GM19025 (cell line): ENCODE measurements at regions not wholly inside any gene's neighbourhood (a gene's known extent, or its start where the extent isn't known, plus 50 kb on each side); places are given as distances from the start of the nearest gene placed in this dataset.
"Not testable (repeated sequence)": the region's sequence is repeated elsewhere in the genome, so short reads cannot be mapped to it uniquely, and the experiment has no call there.

Experiments used
- ATAC-seq: cut with Tn5 transposase; IDR thresholded peaks from one replicate; pipeline ENCODE4 v1.9.1; 2021; ENCODE audit warnings: mild to moderate bottlenecking, low read depth, moderate library complexity; ENCODE audit not compliant: unreplicated experiment

DNA sequence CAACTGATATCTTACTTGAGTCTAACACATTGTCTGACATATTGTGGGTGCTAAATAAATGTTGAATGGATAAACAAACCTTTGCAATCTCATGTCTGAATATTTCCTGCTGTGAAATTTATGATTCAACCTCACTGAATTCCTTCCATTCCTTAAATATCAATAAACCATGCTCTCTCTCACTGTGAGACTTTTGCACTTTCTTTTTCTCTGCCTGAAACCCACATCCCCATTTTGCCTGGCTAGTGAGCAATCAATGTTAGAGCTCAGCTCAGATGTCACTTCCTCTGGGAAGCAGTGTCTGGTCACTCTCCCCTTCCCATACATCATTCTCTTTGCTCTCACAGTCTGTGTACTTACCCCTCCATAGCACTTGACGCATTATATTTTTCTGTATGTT, 383.7 kb upstream of the TRPC7 start:
- ATAC-seq, result no peak

DNA sequence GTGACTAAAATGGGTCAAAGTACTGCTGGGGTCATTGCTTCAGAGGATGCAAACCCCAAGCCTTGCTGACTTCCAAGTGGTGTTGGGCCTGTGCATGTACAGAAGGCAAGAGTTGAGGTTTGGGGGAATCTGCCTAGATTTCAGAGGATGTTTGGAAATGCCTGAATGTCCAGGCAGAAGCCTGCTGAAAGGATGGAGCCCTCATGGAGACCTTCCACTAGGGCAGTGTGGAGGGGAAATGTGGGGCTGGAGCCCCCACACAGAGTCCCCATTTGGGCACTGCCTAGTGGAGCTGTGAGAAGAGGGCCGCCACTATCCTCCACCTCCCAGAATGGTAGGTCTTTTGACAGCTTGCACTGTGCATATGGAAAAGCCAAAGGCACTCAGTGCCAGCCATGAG, 377.7 kb upstream of the TRPC7 start:
- no peak for ATAC-seq

DNA sequence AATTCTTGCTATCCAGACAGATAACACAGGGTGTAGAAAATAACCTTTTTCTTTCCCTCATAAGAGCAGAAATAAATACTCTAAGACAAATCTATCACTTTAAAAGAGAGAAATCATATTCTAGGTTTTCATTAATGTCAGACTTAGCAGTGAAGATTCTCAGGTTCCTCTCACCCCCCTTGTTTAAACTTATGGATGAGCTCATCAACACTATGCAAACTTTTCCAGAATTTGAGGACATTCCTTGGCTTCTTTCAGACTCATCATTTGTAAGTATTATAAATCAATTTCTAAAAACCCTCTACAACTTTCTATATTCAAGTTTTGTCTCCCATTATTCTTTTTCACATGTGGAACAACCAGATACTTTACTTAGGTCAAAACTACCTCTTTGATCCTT, 374.9 kb upstream of the TRPC7 start:
- ATAC-seq, result no peak

DNA sequence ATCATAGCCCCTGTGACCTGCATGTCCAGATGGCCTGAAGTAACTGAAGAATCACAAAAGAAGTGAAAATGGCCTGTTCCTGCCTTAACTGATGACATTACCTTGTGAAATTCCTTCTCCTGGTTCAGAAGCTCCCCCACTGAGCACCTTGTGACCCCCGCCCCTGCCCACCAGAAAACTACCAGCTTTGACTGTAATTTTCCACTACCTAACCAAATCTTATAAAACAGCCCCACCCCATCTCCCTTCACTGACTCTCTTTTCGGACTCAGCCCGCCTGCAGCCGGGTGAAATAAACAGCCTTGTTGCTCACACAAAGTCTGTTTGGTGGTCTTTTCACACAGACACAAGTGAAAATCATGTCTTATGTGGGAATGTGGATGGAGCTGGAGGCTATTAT, 373.9 kb upstream of the TRPC7 start:
- not testable (repeated sequence) for ATAC-seq

DNA sequence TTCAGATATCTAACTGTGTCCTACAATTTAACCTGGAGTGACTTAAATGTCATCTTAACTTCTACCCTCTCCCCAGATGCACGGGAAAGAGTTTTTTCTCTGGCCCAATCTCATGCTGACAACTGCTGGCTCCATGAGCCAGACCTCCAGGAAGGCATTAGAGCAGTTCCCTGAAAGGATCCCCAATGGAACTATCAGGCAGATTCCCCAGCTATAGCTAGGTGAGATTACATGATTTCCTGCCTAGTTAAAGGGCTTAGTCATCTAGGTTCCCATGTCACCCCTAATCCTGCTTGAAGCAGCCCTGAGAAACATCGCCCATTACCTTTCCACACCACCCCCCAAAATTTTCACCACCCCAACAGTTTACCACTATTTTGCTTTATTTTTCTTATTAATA, 373.5 kb upstream of the TRPC7 start:
- no peak for ATAC-seq

DNA sequence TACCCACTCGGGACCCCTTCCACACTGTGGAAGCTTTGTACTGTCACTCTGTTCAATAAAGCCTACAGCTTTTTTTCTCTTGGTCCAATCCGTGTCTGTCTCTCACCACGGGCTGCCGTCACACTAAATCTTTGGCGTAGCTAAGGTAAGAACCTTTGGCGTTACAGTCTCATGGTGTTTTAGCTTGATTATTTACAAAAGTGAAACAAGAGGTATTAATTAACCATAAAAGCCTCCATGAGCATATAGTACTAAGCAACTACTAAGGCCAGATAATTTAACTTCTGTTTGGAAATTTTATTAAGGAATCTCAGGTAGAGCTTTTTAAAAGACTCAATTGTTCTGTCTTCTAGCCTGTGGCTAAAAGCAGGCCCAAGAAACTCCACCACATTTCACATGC, 370.7 kb upstream of the TRPC7 start:
- ATAC-seq, result no peak

DNA sequence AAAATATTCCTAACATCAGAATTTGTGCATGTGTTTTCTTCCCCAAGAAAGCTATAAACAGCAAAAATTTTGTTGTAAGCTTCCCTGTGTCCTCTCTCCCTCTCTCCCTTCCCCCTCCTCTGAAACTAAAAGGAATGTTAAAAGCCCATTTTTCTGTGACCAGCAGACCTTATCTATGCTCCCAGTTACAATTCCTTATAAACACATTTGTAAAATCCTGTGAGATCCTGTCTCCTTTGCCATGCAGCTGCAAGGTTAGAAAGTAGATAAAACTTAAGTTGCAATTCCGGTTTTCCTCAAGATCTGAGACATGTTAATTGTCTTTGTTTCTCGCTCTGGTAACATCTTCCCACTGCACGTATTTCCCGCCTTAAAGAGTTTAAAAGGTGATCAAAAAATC, 370.3 kb upstream of the TRPC7 start:
- ATAC-seq, result not testable (repeated sequence)

DNA sequence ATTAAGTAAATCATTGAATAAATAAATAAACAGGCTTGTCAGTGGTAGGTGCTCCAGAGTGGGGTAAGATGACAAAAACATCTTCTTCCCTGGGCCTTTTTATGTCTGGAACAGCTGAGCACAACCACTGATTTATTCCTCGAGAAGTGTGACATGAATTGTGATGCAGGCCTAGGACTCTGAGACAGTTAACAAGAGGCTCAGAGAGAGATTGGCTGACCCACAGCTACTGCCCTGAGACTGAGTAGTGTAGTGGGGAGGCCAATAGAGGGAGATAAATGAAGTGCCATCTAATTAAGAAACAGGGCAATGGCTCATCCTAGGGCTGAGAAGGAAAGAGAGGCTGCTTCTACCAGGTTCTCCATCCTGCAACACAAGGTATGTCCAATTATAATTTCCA, 369.3 kb upstream of the TRPC7 start:
- ATAC-seq, result no peak

DNA sequence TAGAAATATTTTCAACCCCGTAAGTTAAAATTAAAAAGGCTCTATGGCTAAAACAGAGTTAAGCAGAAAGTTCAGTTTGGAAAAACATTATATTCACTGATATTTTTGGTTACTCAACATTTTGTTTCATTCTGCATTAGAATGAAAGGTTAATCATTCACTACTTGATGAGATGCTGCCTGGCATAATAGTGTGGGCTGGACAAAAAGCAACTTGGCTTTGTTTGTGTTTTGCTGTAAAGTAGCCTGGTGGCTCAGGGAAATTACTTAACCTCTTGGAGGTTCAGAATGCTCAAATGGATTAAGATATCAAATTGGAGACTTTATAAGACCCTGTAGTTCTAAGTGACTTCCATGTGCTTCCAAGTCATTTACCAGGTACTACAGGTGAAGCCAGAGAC, 367.4 kb upstream of the TRPC7 start:
- no peak for ATAC-seq

DNA sequence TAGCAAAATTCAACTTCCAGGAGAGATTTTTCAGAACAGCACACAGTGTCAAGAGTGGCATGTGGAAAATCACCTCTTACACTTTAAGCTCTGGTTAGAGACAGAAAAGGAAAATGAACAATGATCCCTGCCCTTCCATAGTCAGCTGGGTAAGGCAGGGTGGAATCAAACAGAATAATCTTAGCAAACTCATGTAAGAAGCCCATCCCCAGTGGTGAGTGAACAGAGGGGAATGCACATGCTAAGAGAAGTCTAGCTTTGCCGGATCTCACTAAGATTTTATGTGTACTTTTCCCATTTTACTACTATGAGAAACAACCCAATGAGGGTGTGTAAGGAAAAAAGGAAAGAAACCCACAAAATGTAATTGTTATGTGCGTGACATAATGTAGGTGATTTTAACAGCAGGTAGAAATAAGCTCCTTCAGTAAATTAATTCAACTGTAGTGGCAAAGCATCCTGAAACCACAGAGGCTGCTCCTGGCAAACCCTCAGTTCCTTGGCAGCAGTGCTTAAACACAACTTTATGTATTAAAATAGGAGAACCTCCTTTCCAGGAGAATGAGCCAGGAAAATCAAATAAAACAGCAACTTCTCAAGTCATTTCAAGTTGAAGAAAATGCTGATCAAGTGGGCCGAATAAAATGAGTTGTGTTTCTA, 366.0 kb upstream of the TRPC7 start:
- ATAC-seq, result no peak

DNA sequence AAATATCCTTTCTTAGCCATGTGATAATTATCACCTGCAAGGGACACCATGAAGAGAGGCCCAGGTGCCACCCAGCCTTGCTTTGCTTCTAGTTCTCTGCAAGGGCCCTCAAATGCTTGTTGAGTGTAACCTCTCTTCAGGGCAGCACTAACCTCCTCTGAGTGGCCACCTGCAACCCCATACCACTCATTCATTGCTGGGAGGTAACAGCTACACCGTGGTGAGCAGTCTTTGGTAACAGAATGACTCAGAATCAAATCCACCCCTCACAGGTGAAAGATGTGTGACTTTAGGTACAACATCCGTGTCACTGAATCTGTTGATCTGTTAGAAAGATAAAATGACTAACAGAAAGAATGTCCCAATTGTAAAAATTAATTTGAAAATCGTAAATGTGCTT, 365.1 kb upstream of the TRPC7 start:
- ATAC-seq, result no peak

DNA sequence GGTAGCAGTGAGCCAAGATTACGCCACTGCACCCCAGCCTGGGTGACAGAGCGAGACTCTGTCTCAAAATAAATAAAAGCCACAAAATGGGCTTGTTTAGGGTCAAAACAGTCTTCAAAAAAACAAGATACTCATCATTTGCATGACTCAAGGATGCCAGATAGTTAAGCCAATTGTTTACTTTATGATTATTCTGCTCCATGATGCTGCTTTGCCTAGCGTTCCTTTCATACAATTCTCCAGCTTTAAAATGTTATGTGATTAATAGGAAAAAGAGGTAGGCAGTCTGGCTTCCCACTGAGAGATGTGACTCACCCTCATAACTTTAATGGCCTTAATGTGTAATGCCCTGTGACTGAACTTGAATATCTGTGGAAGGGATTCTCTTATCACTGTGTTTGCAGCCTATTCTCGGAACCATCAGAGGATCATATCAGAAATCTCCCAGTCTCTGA, 364.6 kb upstream of the TRPC7 start:
- ATAC-seq, result no peak

DNA sequence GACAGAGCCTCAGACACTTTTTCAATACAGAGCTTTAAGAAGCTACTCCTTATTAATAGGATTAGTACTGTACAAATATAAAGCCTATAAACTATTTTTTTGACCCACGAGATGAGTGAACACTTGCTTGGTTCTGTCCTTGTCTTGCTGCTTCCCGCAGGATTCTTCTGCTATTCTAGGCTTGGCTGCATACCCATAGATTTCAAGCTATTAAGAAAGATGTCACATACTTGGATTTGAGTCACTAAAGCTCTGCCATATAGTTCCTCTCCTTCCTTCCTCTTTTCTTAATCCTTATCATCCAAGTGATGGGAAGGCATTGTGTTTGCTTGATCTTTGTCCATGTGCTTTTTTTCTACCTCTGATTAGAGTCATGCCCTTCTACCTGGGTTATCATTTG, 361.2 kb upstream of the TRPC7 start:
- no peak for ATAC-seq

DNA sequence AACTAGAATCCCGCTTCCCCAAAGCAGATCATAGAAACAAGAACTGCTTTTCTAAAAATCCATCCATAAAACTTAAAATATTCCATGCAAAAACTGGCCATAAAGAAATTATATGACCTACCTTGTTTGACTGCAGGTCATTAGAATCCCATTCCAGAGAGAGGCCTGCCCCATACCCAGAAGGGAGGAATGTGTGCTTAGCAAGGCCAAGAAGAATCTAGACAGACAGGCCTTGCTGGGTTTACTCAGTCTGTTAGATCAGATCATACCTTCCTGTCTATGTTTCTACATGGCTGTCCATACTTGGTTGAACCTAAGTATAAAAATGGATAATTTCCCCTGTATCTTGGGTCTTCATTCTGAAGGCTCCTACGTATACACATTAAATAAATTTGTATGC, 358.8 kb upstream of the TRPC7 start:
- no peak for ATAC-seq

DNA sequence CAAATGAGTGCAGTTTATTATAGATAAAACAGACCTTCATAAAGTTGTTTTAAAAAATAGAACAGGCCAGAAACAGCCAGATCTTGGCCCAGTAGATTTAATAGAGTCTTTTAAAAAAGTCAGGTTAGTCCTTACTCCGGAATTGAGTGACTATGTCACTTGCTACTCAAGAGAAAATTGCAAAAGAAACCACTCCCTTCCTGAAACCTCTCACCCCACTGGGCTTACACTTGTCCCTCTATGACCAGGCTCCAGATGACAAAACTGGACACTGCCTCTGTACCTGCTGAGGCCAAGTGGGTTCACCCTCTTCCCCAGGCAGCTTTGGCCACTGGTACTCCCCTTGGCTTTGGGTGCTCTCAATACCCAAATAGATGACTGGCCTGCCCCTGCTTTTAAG, 357.2 kb upstream of the TRPC7 start:
- ATAC-seq, result no peak

DNA sequence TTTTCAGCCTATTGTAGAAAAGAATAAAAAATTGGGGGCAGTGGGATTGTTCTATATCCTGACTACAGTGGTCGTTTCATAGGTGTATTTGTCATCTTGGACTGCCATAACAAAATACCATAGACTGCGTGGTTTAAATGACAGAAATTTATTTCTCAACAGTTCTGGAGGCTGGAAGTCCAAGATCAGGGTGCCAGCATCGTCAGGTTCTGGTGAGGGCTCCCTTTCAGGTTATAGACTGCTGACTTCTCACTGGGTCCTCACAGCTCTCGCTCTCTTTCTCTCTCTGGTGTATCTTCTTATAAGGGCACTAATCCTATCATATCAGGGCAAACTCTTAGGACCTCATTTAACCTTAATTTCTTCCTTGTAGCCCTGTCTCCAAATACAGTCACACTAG, 356.7 kb upstream of the TRPC7 start:
- no peak for ATAC-seq

DNA sequence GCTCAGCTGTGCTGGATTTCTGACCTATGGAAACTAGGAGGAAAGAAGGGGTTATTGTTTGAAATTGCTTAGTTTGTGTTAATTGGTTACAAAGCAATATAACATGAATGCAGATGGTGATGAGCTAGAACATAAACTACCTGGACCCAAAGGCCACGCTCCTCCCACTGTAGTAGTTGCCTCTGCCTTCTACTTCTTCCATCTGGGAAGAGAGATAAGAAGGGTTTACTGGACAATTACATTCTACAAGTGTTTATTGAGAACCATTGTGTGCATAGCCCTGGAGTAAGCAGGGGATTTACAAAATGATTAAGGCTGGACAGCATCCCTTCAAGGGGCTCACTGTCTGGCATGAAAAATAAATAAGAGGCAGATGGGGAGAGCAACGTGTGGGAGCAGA, 355.3 kb upstream of the TRPC7 start:
- no peak for ATAC-seq

DNA sequence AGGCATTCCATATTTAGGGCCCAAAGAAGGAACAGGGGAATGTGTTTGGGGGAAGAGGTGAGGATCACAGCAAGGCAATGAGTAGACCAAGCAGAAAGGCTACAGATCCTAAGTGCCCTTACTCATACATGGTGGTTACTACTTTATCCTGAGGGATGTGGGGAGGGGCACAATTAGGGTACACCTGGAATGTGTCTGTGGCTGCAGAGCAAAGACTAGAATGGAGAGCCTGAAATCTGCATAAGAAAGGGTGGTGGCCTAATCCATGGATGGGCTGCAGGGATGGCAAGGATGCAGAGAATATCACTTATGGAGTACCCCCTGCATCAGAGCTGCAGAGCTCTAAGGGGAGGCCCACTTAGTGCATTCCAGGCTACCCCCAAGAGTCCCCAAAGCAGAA, 352.6 kb upstream of the TRPC7 start:
- no peak for ATAC-seq

DNA sequence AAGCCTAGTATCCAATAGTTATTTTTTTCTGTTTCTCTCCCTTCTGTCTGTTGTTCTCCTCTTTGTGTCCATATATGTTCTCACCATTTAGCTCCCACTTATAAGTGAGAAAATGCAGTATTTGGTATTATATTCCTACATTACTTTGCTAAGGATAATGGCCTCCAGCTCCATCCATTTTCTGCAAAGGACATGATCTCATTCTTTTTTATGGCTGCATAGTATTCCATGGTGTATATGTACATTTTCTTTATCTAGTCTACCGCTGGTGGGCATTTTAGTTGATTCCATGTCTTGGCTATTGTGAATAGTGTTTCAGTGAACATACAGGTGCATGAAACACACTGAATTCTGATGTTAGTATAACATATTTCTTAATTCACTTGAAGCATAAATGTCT, 348.9 kb upstream of the TRPC7 start:
- no peak for ATAC-seq

DNA sequence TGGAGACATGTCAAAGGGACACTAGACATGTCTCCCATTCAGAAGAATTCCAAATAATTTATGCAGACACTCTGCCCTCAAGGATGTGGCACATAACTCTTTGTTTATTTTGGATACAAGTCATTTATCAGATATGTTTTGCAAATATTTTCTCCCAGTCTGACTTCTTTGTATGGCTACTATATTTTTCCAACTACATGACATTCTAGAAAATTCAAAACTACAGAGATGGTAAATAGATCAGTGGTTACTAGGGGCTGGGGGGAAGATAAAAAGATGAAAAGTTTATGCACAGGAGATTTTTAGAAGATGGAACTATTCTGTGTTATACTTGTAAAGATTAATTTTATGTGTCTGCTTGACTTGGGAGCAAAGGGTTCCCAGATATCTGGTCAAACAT, 347.3 kb upstream of the TRPC7 start:
- no peak for ATAC-seq

DNA sequence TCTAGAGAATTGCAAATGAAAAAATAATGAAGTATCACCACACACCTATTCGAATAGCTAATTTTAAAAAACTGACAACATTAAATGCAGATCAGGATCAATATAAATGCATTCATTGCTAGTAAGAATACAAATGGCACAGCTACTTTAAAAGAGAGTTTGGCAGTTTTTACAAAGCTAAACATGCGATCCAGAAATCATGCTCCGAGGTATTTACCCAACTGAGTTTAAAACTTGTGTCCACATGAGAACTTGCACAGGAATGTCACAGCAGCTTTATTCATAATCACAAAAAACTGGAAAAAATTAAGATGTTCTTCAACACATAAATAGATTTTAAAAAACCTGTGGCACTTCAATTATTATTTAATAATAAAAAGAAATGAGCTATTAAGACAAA, 345.5 kb upstream of the TRPC7 start:
- ATAC-seq, result no peak

DNA sequence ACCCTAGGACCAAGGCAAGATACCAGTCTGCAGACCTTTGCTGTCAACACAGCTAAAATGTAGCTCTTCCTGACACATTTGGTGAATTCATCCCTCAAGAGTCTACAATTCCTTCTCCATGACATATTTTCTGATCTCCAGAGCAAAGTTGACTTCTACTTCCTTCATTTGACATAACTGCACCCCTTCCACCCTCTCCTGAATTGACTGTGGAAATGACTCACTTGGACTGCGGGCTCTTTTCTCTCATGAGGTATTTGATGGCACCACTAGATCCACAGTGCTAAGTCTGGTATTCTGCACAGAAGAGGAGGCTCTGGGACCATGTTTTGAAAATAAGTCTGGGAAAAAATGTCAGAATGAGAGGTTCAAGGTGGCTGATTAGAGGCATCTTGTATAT, 338.4 kb upstream of the TRPC7 start:
- ATAC-seq, result no peak

DNA sequence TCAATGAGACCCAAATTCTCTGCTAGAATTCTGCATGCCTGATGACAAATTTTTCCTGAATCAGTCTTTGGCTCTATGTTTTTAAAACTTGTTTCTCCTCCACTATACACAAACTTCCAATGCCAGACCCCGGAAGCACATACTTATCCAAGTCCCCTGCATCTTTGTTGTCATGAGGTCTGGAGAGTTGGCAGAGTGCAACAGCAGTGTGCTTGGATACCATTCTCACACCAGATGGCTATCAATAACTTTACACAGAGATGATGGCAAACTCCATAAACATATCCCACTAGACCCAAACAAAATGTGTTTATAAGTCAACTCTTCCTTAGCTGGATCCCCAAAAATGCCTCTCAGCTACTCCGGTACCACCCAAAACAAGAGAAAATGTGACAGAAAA, 337.7 kb upstream of the TRPC7 start:
- no peak for ATAC-seq
